Testis (tissue), 2 donors: ENCODE measurements at regions not wholly inside any gene's neighbourhood (a gene's known extent, or its start where the extent isn't known, plus 50 kb on each side); places are given as distances from the start of the nearest gene placed in this dataset.

Source experiments
- CTCF ChIP-seq, 3 experiments: fragments of 450-650 bp in 2 of 3; fragments of 200-600 bp in 1 of 3; sonication (generic) in 1 of 3; IDR thresholded peaks; one replicate each; pipeline ENCODE4 v1.5.1; 2016 to 2019; ENCODE audit warnings: antibody characterized with exemption in 3 of 3, mild to moderate bottlenecking in 2 of 3, moderate library complexity in 1 of 3
- POLR2A ChIP-seq: fragments of 450-650 bp; IDR thresholded peaks from one replicate; pipeline ENCODE4 v1.6.1; 2017; ENCODE audit warnings: antibody characterized with exemption, mild to moderate bottlenecking, moderate library complexity

GRCh38 chr6:22884456-22884855, 315.1 kb downstream of the HDGFL1 start:
- TF ChIP-seq CTCF (IDR thresholded peaks at IDR 0.05) (no peak), POLR2A (no peak)
